Liver (tissue), 8 donors: ENCODE measurements at regions not wholly inside any gene's neighbourhood (a gene's known extent, or its start where the extent isn't known, plus 50 kb on each side); places are given as distances from the start of the nearest gene placed in this dataset.

Experiments used
- DNase-seq: peaks from one replicate; pipeline ENCODE4 v3.0.0-alpha.2; 2017; ENCODE audit warnings: low spot score
- H3K27ac ChIP-seq, 2 donors: one replicate each; pipeline ENCODE4 v1.7.0; 2013; ENCODE audit warnings: inconsistent platforms in 2 of 2, low read length in 2 of 2, control low read depth in 1 of 2, low read depth in 1 of 2, mild to moderate bottlenecking in 1 of 2
- H3K27me3 ChIP-seq, 4 donors: one replicate each; pipeline versions ENCODE4 v1.6.1 to v1.7.0; 2013; ENCODE audit warnings: low read length in 3 of 4, inconsistent platforms in 1 of 4, mild to moderate bottlenecking in 1 of 4, moderate library complexity in 1 of 4; ENCODE audit not compliant: control insufficient read depth in 4 of 4, insufficient read depth in 4 of 4
- H3K36me3 ChIP-seq, 4 donors: one replicate each; pipeline versions ENCODE4 v1.6.1 to v1.7.0; 2013; ENCODE audit warnings: low read length in 3 of 4, mild to moderate bottlenecking in 3 of 4, low read depth in 1 of 4, moderate library complexity in 1 of 4; ENCODE audit not compliant: control insufficient read depth in 4 of 4, insufficient read depth in 3 of 4
- H3K4me1 ChIP-seq, 4 donors: one replicate each; pipeline versions ENCODE4 v1.6.1 to v1.7.0; 2013; ENCODE audit warnings: low read length in 3 of 4, mild to moderate bottlenecking in 3 of 4, moderate library complexity in 1 of 4; ENCODE audit not compliant: control insufficient read depth in 4 of 4, insufficient read depth in 4 of 4
- H3K4me3 ChIP-seq, 3 donors: one replicate each; pipeline versions ENCODE4 v1.6.1 to v1.7.0; 2013; ENCODE audit warnings: low read length in 3 of 3, control low read depth in 1 of 3, low read depth in 1 of 3, mild to moderate bottlenecking in 1 of 3
- H3K9ac ChIP-seq, 2 donors: one replicate each; pipeline ENCODE4 v1.7.0; 2013; ENCODE audit warnings: low read length in 2 of 2, mild to moderate bottlenecking in 2 of 2, moderate library complexity in 2 of 2, control low read depth in 1 of 2, low read depth in 1 of 2
- H3K9me3 ChIP-seq, 4 donors: one replicate each; pipeline versions ENCODE4 v1.6.1 to v1.7.0; 2013; ENCODE audit warnings: low read length in 3 of 4; ENCODE audit not compliant: control insufficient read depth in 4 of 4
- EGR1 ChIP-seq, 2 donors: IDR thresholded peaks; 2 replicates each; pipeline ENCODE4 v1.6.1; 2016 to 2018; ENCODE audit warnings: antibody characterized with exemption in 2 of 2, low read depth in 2 of 2
- FOXA1 ChIP-seq: IDR thresholded peaks from 2 replicates; pipeline ENCODE4 v1.6.1; 2016; ENCODE audit warnings: antibody characterized with exemption
- FOXA2 ChIP-seq: IDR thresholded peaks from 2 replicates; pipeline ENCODE4 v1.6.1; 2016; ENCODE audit warnings: antibody characterized with exemption
- GABPA ChIP-seq, 2 donors: IDR thresholded peaks in 1 of 2; conservative IDR thresholded peaks in 1 of 2; 2 replicates each; pipeline ENCODE4 v1.6.1; 2016; ENCODE audit warnings: antibody characterized with exemption in 2 of 2, mild to moderate bottlenecking in 1 of 2, moderate library complexity in 1 of 2
- HNF4A ChIP-seq, 2 donors: conservative IDR thresholded peaks; 2 replicates each; pipeline ENCODE4 v1.6.1; 2016; ENCODE audit warnings: antibody characterized with exemption in 2 of 2, mild to moderate bottlenecking in 2 of 2
- HNF4G ChIP-seq: IDR thresholded peaks from 2 replicates; pipeline ENCODE4 v1.6.1; 2016; ENCODE audit warnings: antibody characterized with exemption
- JUND ChIP-seq, 2 donors: IDR thresholded peaks; 2 replicates each; pipeline ENCODE4 v1.6.1; 2016; ENCODE audit warnings: antibody characterized with exemption in 2 of 2
- NR2F2 ChIP-seq: IDR thresholded peaks from 2 replicates; pipeline ENCODE4 v1.6.1; 2016; ENCODE audit warnings: antibody characterized with exemption
- RAD21 ChIP-seq, 2 donors: IDR thresholded peaks; 2 replicates each; pipeline ENCODE4 v1.6.1; 2016; ENCODE audit warnings: antibody characterized with exemption in 2 of 2, mild to moderate bottlenecking in 2 of 2
- RXRA ChIP-seq, 2 donors: IDR thresholded peaks; 2 replicates each; pipeline ENCODE4 v1.6.1; 2017 to 2018; ENCODE audit warnings: antibody characterized with exemption in 2 of 2, mild to moderate bottlenecking in 1 of 2
- SP1 ChIP-seq: IDR thresholded peaks from 2 replicates; pipeline ENCODE4 v1.6.1; 2018; ENCODE audit warnings: antibody characterized with exemption, mild to moderate bottlenecking
- TAF1 ChIP-seq: conservative IDR thresholded peaks from 2 replicates; pipeline ENCODE4 v1.6.1; 2016; ENCODE audit warnings: antibody characterized with exemption, mild to moderate bottlenecking
- YY1 ChIP-seq: IDR thresholded peaks from 2 replicates; pipeline ENCODE4 v1.6.1; 2016; ENCODE audit warnings: antibody characterized with exemption, mild to moderate bottlenecking
- WGBS: extraction: QIAGEN DNeasy Blood & Tissue Kit; methylation state at CpG from one replicate; pipeline ENCODE4 v1.1.7; 2013; 5-methylcytosine and 5-hydroxymethylcytosine counted together
- TF ChIP-seq, protein P1 (sequence below): fragments of 150-350 bp; IDR thresholded peaks from 2 replicates; pipeline ENCODE4 v1.5.1; 2017; ENCODE audit warnings: improper control_type of control experiment, low read depth, low read length; ENCODE audit not compliant: missing input control
- TF ChIP-seq, protein P2 (sequence below): IDR thresholded peaks from 2 replicates; pipeline ENCODE4 v1.6.1; 2016; ENCODE audit warnings: antibody characterized with exemption
- TF ChIP-seq, protein P3 (sequence below): IDR thresholded peaks from 2 replicates; pipeline ENCODE4 v1.6.1; 2016; ENCODE audit warnings: antibody characterized with exemption, mild to moderate bottlenecking
- TF ChIP-seq, protein P4 (sequence below): IDR thresholded peaks from 2 replicates; pipeline ENCODE4 v1.6.1; 2016; ENCODE audit warnings: antibody characterized with exemption
- TF ChIP-seq, protein P5 (sequence below): IDR thresholded peaks from 2 replicates; pipeline ENCODE4 v1.6.1; 2016; ENCODE audit warnings: antibody characterized with exemption
- donor health status: healthy.
- donor health status: healthy.
- donor health status: healthy.
- donor health status: healthy.
- donor health status: healthy.

DNA sequence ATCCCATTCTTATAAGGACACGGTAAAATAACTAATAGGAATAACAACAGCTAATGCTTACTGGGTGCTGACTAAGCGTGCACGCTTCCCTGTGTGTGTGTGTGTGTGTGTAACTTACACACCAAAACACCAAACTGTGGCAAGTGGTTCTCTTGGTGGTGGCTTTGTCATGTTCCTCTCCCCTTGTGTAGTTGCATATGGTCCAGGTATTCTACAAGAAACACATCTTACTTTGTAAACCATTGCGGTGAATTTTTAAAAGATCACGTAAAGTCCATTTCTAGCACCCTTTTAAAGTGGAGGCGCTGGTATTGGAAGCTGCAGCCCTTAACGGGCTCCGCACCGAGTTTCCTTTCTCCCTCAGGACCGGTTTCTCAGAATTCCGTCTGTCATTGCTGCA lies 221.0 kb upstream of the FOXF1 start:
- Histone ChIP-seq H3K27me3 (peaks cover 5 to 23% (median 7%) of the 10 kb centered on the region in 4 donors), H3K9me3 (no peaks in the 10 kb centered on the region), H3K4me1 (no peaks in the 10 kb centered on the region), H3K9ac (no peak overlapping the region), H3K27ac (no peak overlapping the region), H3K4me3 (no peak overlapping the region), H3K36me3 (no peaks in the 10 kb centered on the region)
- 34% methylated on average over 11 of the region's 11 CpGs for WGBS
- no peak for TF ChIP-seq SP1
- TF ChIP-seq FOXA2, result no peak
- no peak for TF ChIP-seq FOXA1
- TF ChIP-seq YY1, result no peak
- TF ChIP-seq RXRA (IDR thresholded peaks at IDR 0.05), result no peak
- TF ChIP-seq, protein P1, sequence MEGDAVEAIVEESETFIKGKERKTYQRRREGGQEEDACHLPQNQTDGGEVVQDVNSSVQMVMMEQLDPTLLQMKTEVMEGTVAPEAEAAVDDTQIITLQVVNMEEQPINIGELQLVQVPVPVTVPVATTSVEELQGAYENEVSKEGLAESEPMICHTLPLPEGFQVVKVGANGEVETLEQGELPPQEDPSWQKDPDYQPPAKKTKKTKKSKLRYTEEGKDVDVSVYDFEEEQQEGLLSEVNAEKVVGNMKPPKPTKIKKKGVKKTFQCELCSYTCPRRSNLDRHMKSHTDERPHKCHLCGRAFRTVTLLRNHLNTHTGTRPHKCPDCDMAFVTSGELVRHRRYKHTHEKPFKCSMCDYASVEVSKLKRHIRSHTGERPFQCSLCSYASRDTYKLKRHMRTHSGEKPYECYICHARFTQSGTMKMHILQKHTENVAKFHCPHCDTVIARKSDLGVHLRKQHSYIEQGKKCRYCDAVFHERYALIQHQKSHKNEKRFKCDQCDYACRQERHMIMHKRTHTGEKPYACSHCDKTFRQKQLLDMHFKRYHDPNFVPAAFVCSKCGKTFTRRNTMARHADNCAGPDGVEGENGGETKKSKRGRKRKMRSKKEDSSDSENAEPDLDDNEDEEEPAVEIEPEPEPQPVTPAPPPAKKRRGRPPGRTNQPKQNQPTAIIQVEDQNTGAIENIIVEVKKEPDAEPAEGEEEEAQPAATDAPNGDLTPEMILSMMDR, result no peak
- no peak for TF ChIP-seq NR2F2
- TF ChIP-seq HNF4G, result no peak
- TF ChIP-seq HNF4A (conservative IDR thresholded peaks at IDR 0.05), result no peak
- TF ChIP-seq, protein P2, sequence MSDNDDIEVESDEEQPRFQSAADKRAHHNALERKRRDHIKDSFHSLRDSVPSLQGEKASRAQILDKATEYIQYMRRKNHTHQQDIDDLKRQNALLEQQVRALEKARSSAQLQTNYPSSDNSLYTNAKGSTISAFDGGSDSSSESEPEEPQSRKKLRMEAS, result no peak
- TF ChIP-seq RAD21 (IDR thresholded peaks at IDR 0.05), result no peak
- TF ChIP-seq, protein P3, sequence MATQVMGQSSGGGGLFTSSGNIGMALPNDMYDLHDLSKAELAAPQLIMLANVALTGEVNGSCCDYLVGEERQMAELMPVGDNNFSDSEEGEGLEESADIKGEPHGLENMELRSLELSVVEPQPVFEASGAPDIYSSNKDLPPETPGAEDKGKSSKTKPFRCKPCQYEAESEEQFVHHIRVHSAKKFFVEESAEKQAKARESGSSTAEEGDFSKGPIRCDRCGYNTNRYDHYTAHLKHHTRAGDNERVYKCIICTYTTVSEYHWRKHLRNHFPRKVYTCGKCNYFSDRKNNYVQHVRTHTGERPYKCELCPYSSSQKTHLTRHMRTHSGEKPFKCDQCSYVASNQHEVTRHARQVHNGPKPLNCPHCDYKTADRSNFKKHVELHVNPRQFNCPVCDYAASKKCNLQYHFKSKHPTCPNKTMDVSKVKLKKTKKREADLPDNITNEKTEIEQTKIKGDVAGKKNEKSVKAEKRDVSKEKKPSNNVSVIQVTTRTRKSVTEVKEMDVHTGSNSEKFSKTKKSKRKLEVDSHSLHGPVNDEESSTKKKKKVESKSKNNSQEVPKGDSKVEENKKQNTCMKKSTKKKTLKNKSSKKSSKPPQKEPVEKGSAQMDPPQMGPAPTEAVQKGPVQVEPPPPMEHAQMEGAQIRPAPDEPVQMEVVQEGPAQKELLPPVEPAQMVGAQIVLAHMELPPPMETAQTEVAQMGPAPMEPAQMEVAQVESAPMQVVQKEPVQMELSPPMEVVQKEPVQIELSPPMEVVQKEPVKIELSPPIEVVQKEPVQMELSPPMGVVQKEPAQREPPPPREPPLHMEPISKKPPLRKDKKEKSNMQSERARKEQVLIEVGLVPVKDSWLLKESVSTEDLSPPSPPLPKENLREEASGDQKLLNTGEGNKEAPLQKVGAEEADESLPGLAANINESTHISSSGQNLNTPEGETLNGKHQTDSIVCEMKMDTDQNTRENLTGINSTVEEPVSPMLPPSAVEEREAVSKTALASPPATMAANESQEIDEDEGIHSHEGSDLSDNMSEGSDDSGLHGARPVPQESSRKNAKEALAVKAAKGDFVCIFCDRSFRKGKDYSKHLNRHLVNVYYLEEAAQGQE, result no peak
- no peak for TF ChIP-seq GABPA (IDR thresholded peaks at IDR 0.05 in 1 of 2, conservative IDR thresholded peaks at IDR 0.05 in 1 of 2)
- no peak for TF ChIP-seq JUND (IDR thresholded peaks at IDR 0.05)
- TF ChIP-seq, protein P4, sequence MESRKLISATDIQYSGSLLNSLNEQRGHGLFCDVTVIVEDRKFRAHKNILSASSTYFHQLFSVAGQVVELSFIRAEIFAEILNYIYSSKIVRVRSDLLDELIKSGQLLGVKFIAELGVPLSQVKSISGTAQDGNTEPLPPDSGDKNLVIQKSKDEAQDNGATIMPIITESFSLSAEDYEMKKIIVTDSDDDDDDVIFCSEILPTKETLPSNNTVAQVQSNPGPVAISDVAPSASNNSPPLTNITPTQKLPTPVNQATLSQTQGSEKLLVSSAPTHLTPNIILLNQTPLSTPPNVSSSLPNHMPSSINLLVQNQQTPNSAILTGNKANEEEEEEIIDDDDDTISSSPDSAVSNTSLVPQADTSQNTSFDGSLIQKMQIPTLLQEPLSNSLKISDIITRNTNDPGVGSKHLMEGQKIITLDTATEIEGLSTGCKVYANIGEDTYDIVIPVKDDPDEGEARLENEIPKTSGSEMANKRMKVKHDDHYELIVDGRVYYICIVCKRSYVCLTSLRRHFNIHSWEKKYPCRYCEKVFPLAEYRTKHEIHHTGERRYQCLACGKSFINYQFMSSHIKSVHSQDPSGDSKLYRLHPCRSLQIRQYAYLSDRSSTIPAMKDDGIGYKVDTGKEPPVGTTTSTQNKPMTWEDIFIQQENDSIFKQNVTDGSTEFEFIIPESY, result no peak
- TF ChIP-seq TAF1, result no peak
- DNase-seq, result no peak

DNA sequence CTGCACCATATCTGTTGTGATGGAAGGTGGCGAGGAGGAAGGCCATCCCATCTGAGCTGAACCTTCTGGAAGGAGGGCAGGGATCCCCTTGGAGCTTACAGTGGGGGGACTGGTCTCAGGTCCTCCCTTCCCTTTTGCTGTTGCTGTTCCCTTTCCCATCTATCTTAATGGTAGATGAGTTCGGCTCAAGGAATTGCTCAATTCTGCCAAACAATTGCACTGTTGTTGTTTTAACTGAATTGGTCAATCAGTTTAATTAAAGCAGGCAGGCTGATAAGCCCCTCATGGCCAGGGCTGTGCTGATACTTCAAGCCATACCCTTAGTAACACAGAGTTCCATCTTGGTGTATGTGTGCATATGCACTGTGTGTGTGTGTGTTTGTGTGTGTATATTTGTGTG lies 220.4 kb upstream of the FOXF1 start:
- 32% methylated on average over 2 of the region's 2 CpGs for WGBS
- TF ChIP-seq, protein P4, result no peak
- TF ChIP-seq GABPA (IDR thresholded peaks at IDR 0.05 in 1 of 2, conservative IDR thresholded peaks at IDR 0.05 in 1 of 2), result no peak
- no peak for TF ChIP-seq FOXA2
- TF ChIP-seq, protein P2, result no peak
- no peak for TF ChIP-seq RXRA (IDR thresholded peaks at IDR 0.05)
- TF ChIP-seq JUND (IDR thresholded peaks at IDR 0.05), result no peak
- no peak for TF ChIP-seq SP1
- no peak for TF ChIP-seq EGR1 (IDR thresholded peaks at IDR 0.05; ENCODE audit: low read depth in 2 of 2)
- TF ChIP-seq NR2F2, result no peak
- TF ChIP-seq HNF4A (conservative IDR thresholded peaks at IDR 0.05), result no peak
- TF ChIP-seq FOXA1, result no peak
- TF ChIP-seq HNF4G, result no peak
- TF ChIP-seq, protein P5, sequence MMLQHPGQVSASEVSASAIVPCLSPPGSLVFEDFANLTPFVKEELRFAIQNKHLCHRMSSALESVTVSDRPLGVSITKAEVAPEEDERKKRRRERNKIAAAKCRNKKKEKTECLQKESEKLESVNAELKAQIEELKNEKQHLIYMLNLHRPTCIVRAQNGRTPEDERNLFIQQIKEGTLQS, result no peak
- TF ChIP-seq, protein P1, result no peak
- Histone ChIP-seq H3K9me3 (no peaks in the 10 kb centered on the region), H3K4me1 (no peaks in the 10 kb centered on the region), H3K27me3 (peaks cover 5 to 23% (median 6%) of the 10 kb centered on the region in 4 donors), H3K27ac (no peak overlapping the region), H3K4me3 (no peak overlapping the region), H3K9ac (no peak overlapping the region), H3K36me3 (no peaks in the 10 kb centered on the region)
- DNase-seq, result no peak
